RPMI8226 (cell line): ENCODE measurements at regions not wholly inside any gene's neighbourhood (a gene's known extent, or its start where the extent isn't known, plus 50 kb on each side); places are given as distances from the start of the nearest gene placed in this dataset.
"Not testable (repeated sequence)": the region's sequence is repeated elsewhere in the genome, so short reads cannot be mapped to it uniquely, and the experiment has no call there.

ENCODE experiments used
- DNase-seq: peaks from one replicate; pipeline ENCODE4 v3.0.0-alpha.2; 2015

DNA sequence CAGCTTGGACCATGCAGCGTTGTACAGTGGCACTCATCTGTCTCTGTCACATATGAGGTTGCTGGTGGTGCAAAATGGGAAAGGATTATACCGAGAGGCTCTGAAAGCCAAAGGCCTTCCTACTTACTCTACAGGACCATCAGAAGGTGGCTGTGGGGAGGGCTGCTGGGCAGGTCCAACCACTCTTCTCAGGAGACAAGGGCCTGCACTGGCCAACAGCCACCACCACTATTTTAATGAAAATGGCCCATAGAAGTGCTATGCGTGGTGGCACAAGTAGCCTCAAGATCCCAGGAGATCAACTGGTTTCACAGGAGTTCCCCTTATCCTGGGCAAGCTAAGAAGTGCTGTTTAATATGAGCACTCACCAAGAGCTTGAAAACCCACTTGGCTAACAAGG, 52.3 kb downstream of the MRPL57 start:
- no peak for DNase-seq

- DNase-seq = no peak
Measured at GRCh38 chr13:21229241-21230024, 53.0 kb downstream of the MRPL57 start.

GRCh38 chr13:21230516-21230915, 54.1 kb downstream of the MRPL57 start:
- no peak for DNase-seq

DNA sequence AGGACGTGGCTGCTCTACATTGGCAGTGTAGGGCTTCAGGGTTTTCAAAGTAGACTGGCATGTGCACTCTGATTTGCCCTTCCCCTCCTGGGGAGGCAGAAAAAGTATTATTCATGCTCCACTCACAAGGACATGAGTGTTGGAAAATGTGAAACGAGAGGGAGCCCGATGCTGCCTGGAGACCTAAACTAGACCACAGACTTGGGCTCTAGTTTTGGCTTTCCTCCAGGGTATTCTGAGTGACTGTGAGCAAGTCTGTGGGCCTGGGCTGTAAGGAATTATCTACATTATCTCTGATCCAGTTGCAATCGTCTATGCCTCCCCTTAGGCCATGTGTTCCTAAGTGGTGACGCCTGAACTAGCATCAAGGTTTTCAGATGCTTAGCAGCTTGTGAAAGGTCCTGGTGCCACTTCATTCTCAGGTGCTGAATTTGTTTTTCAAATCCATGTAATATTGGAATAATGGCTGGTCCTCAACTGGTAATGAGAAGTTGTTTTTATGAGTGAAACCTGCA, 55.0 kb downstream of the MRPL57 start:
- DNase-seq = no peak

DNA sequence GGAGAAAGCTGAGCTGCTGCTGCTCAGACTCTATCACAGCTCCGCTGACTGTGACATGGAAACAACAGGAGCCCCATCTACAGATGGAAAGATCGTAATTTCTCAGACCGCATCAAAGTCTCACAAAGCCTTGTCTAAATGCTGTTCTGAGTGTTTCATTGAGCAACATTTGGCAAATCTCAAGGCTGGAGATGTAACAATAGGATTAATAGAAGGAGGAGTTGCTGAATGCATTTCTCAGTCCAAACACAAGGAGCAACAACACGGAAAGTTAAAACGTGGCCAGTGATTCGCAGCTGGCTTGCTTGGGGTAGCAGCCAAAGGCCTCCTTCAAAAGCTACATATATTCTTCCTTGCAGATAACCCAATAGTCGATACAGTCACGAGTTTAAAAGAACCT, 55.7 kb downstream of the MRPL57 start:
- DNase-seq = no peak

DNA sequence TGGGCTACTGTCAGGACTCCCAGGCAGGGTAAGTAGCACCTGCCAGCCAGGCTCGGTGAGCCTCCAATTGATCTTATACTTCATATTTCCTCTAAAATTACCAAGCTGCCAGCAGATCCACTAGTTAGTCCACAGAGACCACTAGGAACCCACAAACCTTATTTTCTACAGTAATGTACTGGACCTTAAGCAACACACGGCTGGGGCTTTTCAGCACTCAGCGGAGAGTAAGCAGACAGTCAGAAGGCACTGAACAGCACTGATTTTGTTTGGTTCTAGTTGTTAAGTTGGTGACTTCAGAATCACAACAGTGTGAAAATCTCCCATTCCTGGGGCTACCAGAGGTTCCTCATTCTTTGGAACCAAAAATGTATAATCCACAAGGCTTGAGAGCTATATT, 56.1 kb downstream of the MRPL57 start:
- no peak for DNase-seq

DNA sequence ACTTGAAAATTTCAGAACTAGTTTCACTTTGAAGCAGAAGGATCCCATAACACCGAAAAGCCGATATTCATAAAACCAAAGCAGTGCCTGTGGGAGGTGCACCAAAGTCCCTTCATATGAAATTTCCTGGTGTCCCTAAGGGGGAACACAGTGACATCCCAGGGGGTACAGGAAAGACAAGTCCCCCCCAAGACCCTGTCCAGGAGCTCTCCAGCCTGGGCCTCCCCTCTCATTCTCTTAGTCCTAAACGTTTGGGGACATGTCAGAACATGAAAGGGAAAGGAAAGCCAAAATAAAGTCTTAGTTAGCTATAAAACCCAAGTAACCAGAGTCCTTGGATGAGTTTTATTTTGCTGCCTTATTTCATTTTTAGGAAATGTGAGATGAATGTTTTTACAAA, 56.6 kb downstream of the MRPL57 start:
- no peak for DNase-seq

DNA sequence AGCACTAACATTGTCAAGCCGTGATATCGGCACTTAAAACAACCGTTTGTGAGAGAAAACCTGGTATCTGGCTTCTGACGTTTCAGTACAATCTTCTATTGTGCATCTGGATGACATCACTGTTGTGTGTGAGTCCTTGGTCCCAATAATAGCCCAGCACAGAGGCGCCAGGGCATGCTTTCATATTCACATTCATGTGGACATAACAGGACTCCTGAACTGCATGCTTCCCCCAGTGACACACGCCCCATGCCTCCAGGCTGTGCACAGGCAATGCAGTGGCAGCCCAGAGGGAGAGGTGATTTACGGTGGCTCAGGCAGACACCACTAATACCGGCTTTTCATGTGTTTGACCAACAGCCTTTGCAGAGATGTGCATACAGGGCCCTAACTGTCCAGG, 58.1 kb downstream of the MRPL57 start:
- DNase-seq = no peak

GRCh38 chr13:21235174-21235573, 58.7 kb downstream of the MRPL57 start:
- DNase-seq = no peak

DNA sequence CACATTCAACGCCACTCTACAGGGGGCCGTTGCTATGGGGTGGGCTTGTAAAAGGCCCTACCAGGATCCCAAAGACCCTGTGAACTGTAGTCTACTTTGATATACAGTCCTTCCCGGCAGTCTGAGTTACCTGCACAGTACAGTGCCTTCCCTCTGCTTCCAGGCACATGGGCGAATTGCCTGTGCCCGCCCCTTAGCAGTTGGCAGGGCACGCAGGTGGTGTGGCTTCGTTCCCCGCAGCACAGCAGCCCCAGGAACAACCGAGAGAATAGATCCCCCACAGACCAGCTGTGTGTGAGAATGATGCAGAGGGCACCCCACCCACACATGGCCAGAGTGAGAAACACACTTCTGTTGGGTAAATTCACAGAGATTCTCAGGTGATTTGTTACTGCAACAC, 60.6 kb downstream of the MRPL57 start:
- no peak for DNase-seq

DNA sequence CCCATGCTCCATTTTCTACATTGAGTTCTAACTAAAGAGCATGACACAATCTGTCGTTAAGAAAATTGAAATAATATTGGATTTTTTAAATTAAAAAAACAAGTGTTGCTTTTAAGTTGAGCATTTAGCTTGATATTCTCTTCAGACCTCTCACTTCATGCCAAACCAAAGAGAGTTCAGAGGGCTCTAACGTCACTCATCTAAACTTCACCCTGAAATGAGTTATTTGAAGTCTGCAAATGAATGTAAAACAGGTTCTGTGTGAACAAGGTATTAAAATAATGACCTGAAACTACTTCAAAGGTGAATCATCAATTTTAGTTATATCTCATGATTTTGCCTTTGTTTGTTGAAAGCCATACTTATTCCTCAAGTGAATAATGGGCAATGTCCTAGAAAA, 61.8 kb downstream of the MRPL57 start:
- no peak for DNase-seq

- no peak for DNase-seq
Measured at GRCh38 chr13:21240586-21240985, 64.1 kb downstream of the MRPL57 start.

GRCh38 chr13:21242236-21242635, 65.8 kb downstream of the MRPL57 start:
- DNase-seq = no peak

DNA sequence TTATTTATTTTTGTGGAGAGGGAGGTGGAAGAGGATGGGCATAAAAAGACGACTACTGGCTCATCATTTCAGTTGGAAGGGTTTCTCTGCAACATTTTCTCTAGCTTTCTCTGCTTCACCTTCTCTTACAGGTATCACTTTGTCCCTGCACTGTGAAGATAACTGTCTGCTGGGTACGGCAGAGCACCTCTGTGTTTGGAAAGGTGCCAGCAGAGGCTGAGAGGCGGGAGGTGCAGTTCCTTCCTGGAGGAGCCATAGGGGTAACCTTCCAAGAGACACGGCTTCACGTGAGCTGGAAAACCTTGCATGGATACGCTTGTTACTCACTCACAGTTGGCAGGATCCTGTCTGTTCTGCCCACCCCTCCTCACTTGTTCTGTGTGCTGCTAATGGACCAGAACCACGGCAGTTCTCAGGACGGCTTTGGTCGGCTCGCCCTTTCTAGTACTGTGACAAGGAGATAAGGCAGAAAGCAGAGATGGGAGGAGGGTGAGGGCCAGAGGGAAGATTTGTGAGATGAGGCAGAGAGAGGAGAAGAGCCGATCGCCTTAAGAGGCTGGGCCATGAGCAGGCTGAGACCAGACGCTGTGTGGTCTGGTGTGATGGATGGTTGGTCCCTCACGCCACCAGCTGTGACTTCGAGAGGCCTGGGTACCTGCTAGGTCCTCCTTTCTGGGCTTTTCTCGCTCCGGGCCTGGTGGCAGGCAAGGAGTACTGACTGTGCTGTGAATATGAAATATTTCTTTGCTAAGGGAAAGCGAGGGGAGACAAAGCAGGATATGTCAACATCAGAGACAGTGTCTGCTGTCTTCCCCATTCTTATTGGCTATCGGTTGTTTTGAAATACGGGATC, 66.8 kb downstream of the MRPL57 start:
- DNase-seq = peak; percentile 15

DNA sequence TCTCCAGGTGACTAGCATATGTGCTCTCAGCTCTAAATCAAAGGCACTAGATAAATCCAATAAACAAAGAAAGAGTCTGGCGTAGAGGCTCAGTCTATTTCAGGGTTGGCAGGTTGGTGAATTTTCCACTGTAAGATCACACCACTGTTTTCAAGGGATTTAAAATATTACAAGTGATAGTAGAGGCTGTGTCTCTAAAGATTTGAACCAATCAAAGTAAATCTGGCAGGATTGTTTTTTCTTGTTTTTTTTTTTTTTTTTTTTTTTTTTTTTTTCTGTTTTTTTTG, 67.4 kb downstream of the MRPL57 start:
- DNase-seq = not testable (repeated sequence)

GRCh38 chr13:21246761-21247452, 70.4 kb downstream of the MRPL57 start:
- DNase-seq = no peak

DNA sequence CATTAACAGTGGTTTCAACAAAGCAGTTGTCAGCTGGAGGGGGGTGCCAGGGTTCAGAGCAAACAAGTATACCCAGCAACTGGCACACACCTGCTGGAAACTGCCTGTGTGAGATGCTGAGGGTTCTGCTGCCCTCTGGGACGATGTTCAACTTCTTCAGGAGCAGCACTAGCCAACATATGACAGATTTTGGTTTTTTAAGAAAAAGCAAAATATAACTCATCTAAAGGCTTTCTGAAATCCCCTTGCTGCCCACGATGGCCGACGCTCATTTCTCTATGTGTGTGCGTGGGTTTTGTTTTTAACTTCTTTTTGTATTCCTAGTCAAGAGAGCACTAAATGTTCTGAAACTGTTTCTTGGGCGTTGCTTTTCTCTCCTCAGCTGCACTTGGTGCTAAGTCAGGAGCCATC, 79.9 kb downstream of the MRPL57 start:
- DNase-seq = no peak

GRCh38 chr13:21256891-21257290, 80.4 kb downstream of the MRPL57 start:
- no peak for DNase-seq

DNA sequence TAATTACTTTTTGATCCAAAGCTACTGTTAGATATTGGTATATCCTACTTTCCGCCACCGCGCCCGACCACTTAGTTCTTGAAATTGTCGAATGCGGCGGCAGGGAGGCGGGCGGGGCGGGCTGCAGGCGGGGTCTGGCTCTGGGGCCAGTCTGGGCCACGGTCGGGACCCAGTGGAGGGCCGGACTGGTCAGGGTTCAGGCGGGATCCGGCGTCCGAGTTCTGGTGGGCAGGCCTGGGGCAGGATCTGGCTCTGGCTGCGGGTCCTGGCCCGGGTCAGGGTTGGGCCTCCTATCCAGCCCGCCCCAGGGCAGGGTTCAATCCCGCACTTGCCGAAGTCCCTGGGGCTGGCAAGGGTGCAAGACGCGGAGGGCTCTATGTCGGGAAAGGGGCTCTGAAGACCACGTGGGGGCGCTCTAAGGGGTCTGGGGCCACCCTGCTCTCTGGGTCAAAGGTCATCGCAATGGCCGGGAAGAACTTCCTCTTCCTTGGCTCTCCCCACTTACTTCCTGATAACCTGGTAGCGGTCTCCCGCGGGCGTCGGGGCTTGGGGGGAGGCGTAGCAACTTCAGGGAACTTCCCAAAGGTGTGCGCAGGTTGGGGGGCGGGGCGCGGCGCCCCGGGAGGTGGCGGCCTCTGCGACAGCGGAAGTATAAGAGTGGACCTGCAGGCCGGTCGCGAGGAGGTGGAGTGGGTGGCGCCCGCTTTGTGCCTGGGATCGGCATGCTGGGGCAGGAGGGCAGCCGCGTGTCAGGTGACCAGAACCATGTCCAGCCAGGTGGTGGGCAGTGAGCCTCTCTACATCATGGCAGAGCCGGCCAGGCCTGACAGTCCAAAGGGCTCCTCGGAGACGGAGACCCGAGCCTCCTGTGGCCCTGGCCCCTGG, 83.4 kb downstream of the MRPL57 start:
- no peak for DNase-seq

DNA sequence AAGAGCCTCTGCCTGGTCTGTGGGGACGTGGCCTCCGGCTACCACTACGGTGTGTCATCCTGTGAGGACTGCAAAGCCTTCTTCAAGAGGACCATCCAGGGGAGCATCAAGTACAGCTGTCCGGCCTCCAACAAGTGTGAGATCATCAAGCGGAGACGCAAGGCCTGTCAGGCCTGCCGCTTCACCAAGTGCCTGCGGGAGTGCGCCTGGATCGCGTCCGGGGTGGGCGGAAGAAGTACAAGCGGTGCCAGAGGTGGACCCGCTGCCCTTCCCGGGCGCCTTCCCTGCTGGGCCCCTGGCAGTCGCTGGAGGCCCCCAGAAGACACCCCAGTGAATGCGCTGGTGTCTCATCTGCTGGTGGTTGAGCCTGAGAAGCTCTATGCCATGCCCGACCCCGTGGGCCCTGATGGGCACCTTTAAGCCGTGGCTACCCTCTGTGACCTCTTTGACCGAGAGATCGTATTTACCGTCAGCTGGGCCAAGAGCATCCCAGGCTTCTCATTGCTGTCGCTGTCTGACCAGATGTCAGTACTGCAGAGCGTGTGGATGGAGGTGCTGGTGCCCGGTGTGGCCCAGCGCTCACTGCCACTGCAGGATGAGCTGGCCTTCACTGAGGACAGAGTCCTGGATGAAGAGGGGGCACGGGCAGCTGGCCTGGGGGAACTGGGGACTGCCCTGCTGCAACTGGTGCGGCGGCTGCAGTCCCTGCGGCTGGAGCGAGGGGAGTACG, 84.3 kb downstream of the MRPL57 start:
- DNase-seq = not testable (repeated sequence)

DNA sequence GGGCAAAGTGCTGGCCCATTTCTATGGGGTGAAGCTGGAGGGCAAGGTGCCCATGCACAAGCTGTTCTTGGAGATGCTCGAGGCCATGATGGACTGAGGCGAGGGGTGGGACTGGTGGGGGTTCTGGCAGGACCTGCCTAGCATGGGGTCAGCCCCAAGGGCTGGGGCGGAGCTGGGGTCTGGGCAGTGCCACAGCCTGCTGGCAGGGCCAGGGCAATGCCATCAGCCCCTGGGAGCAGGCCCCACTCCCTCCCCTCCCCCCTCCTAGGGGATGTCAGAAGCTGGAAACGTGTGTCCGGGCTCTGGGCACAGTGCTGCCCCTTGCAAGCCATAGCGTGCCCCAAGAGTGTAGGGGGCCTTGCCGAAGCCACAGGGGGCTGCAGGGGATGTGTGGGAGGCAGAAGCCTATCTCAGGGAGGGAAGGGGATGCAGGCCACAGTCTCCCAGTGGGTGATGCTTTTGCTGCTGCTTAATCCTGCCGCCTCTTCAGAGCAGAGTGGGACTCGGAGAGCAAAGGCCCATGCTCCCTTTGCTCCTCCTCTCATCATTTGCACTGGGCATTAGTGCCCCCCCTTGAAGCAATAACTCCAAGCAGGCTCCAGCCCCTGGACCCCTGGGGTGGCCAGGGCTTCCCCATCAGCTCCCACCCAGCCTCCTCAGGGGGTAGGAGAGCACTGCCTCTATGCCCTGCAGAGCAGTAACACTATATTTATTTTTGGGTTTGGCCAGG, 85.2 kb downstream of the MRPL57 start:
- DNase-seq = not testable (repeated sequence)
